Neural crest cell (in vitro differentiated cells): ENCODE measurements at regions not wholly inside any gene's neighbourhood (a gene's known extent, or its start where the extent isn't known, plus 50 kb on each side); places are given as distances from the start of the nearest gene placed in this dataset.

Source experiments
- DNase-seq: peaks from one replicate; pipeline ENCODE4 v3.0.0; 2021; ENCODE audit warnings: low read depth, mixed read lengths, low spot score
- H3K27ac Mint-ChIP-seq: one replicate; pipeline ENCODE4 v1.8.0; 2021; ENCODE audit warnings: mild to moderate bottlenecking, mixed read lengths; ENCODE audit not compliant: unreplicated experiment
- H3K27me3 Mint-ChIP-seq: 2 replicates; pipeline ENCODE4 v1.8.0; 2021; ENCODE audit warnings: low read depth, mild to moderate bottlenecking, mixed read lengths
- H3K36me3 Mint-ChIP-seq: 2 replicates; pipeline ENCODE4 v1.8.0; 2021; ENCODE audit warnings: low read depth, mild to moderate bottlenecking, mixed read lengths
- H3K4me1 Mint-ChIP-seq: 2 replicates; pipeline ENCODE4 v1.8.0; 2021; ENCODE audit warnings: mixed read lengths
- H3K4me3 Mint-ChIP-seq: one replicate; pipeline ENCODE4 v1.8.0; 2021; ENCODE audit warnings: mild to moderate bottlenecking, mixed read lengths
- H3K9me3 Mint-ChIP-seq: 2 replicates; pipeline ENCODE4 v1.8.0; 2021; ENCODE audit warnings: mixed read lengths
- TF ChIP-seq, protein P1 (sequence below): fragments of 200-600 bp; sonication (generic); conservative IDR thresholded peaks from 2 replicates; pipeline ENCODE4 v1.5.0; 2021; ENCODE audit warnings: antibody characterized with exemption, mild to moderate bottlenecking

DNA sequence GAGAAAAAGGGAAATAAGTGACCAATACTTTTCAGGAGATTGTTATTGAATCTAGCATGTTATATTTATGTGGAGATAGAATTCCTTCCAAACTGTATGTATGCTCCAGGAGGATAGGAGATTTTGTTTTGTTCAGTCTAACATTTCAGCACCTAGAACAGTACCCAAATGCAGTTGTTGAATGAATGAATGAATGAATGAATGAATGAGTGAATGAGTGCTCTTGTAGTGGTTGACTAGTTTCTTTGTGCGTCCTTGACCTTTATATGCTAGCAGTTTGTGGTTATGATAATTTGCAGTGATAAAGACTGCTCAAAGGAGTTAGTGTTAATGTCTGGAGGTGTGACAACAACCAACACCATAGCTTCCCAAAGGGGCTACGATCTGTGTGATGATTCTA is 663.5 kb upstream of the GOT2 start:
- Mint-ChIP-seq H3K4me1 (no peaks in the 10 kb centered on the region), H3K36me3 (no peaks in the 10 kb centered on the region), H3K9me3 (no peaks in the 10 kb centered on the region), H3K27me3 (no peaks in the 10 kb centered on the region), H3K27ac (no peak overlapping the region), H3K4me3 (no peak overlapping the region)
- no peak for DNase-seq
- TF ChIP-seq, protein P1, sequence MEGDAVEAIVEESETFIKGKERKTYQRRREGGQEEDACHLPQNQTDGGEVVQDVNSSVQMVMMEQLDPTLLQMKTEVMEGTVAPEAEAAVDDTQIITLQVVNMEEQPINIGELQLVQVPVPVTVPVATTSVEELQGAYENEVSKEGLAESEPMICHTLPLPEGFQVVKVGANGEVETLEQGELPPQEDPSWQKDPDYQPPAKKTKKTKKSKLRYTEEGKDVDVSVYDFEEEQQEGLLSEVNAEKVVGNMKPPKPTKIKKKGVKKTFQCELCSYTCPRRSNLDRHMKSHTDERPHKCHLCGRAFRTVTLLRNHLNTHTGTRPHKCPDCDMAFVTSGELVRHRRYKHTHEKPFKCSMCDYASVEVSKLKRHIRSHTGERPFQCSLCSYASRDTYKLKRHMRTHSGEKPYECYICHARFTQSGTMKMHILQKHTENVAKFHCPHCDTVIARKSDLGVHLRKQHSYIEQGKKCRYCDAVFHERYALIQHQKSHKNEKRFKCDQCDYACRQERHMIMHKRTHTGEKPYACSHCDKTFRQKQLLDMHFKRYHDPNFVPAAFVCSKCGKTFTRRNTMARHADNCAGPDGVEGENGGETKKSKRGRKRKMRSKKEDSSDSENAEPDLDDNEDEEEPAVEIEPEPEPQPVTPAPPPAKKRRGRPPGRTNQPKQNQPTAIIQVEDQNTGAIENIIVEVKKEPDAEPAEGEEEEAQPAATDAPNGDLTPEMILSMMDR = no peak

- Mint-ChIP-seq H3K36me3 (no peaks in the 10 kb centered on the region), H3K27ac (no peak overlapping the region), H3K4me3 (no peak overlapping the region), H3K9me3 (no peaks in the 10 kb centered on the region), H3K4me1 (no peaks in the 10 kb centered on the region), H3K27me3 (no peaks in the 10 kb centered on the region)
- DNase-seq = no peak
- TF ChIP-seq, protein P1 = no peak
Measured at GRCh38 chr16:59394526-59394925, 660.4 kb upstream of the GOT2 start.

DNA sequence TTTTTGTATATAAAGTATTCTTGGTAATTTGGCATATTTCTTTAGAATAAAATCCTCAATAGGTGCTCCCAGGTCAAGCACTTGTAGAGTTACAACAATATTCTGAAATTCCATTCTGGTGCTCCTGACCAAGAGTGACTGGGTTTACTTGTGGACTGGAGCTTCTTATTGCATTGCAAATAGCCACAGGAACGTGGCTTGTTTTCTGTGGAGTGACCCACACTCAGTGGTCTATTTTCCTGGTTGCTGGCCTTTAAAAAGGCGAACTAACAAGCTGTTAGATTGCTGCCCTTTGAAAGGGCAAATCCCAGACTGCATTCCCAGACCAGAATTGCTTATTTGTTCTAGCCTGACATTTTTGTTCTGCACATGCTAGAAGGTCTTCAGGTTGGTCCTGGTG is 658.8 kb upstream of the GOT2 start:
- TF ChIP-seq, protein P1 = no peak
- H3K27ac Mint-ChIP-seq = no peak overlapping the region

DNA sequence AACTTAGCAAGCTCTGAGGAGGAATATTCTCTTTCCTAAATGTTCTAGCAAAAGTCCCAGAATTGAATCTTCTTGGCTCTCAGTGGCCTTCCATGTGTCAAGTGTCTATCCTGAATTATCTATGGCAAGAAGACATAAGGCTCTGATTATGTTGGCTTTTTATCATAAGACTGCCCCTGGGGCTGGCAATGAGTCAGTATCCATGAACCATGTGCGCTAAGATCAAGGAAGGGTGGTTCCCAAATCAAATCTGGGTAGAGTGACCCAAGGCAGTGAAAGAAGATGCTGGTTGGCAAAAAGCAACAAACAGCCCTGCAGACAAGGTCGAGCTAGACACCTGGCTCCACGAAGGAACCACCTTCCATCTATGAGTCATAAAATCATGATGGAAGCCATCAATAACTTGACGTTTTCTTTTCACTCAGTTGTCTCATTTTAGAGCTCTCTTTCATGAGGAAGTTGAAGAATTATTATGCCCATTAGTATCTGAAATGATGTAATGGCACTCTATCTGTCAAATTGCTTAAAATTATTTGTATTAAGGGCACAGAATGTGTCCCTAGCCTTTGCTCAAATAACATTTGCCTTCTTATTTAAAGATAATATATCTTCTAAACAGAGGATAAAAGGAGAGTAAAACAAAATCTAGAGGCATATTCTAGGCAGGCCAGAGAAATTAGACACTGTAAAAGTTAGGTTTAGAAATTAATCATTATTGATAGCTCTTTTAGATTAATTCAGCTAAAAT is 657.7 kb upstream of the GOT2 start:
- DNase-seq = no peak
- H3K36me3 Mint-ChIP-seq = no peaks in the 10 kb centered on the region
- H3K27me3 Mint-ChIP-seq = no peaks in the 10 kb centered on the region
- H3K4me3 Mint-ChIP-seq = no peak overlapping the region
- TF ChIP-seq, protein P1 = no peak
- H3K4me1 Mint-ChIP-seq = no peaks in the 10 kb centered on the region
- no peak overlapping the region for H3K27ac Mint-ChIP-seq
- H3K9me3 Mint-ChIP-seq = no peaks in the 10 kb centered on the region

More for the DNA sequence above, 658.8 kb upstream of the GOT2 start:
- H3K9me3 Mint-ChIP-seq = no peaks in the 10 kb centered on the region
- H3K36me3 Mint-ChIP-seq = no peaks in the 10 kb centered on the region
- H3K4me1 Mint-ChIP-seq = no peaks in the 10 kb centered on the region
- no peaks in the 10 kb centered on the region for H3K27me3 Mint-ChIP-seq
- DNase-seq = no peak
- no peak overlapping the region for H3K4me3 Mint-ChIP-seq

- Mint-ChIP-seq H3K4me1 (no peaks in the 10 kb centered on the region), H3K36me3 (no peaks in the 10 kb centered on the region), H3K9me3 (no peaks in the 10 kb centered on the region), H3K4me3 (no peak overlapping the region), H3K27ac (no peak overlapping the region), H3K27me3 (no peaks in the 10 kb centered on the region)
- DNase-seq = no peak
- TF ChIP-seq, protein P1 = no peak
Measured at GRCh38 chr16:59385959-59386358, 651.8 kb upstream of the GOT2 start.
